OCI-LY3 (cell line): ENCODE measurements at regions not wholly inside any gene's neighbourhood (a gene's known extent, or its start where the extent isn't known, plus 50 kb on each side); places are given as distances from the start of the nearest gene placed in this dataset.

Source experiments
- H2AFZ ChIP-seq: fragments of 200-600, 300-600 bp; shearing (Covaris generic); 2 replicates; pipeline ENCODE4 v1.6.0; 2014; ENCODE audit warnings: antibody characterized with exemption, low read depth, low read length
- H3K27ac ChIP-seq: fragments of 200-600, 300-600 bp; sonication (generic); 2 replicates; pipeline ENCODE4 v1.5.1; 2014; ENCODE audit warnings: mild to moderate bottlenecking, low read length, moderate library complexity, mixed read lengths
- H3K27me3 ChIP-seq: fragments of 200-600, 300-600 bp; sonication (generic); 2 replicates; pipeline ENCODE4 v1.6.1; 2014; ENCODE audit warnings: low read depth, low read length, mixed read lengths
- H3K36me3 ChIP-seq: fragments of 200-600, 300-600 bp; sonication (generic); replicated peaks from 2 replicates; pipeline ENCODE3; 2014; ENCODE audit warnings: low read depth, low read length, mixed read lengths
- H3K4me1 ChIP-seq: fragments of 300-600, 200-600 bp; sonication (generic); 2 replicates; pipeline ENCODE4 v1.6.1; 2014; ENCODE audit warnings: low read length, mixed read lengths
- H3K4me2 ChIP-seq: fragments of 200-600, 300-600 bp; sonication (generic); 2 replicates; pipeline ENCODE4 v1.6.1; 2014; ENCODE audit warnings: low read length, mixed read lengths
- H3K4me3 ChIP-seq: fragments of 300-600, 200-600 bp; sonication (generic); 2 replicates; pipeline ENCODE4 v1.5.1; 2014; ENCODE audit warnings: antibody characterized with exemption, mild to moderate bottlenecking, low read length, moderate library complexity
- H3K79me2 ChIP-seq: fragments of 300-600, 200-600 bp; shearing (Covaris generic); 2 replicates; pipeline ENCODE4 v1.6.1; 2014; ENCODE audit warnings: mild to moderate bottlenecking, low read length, mixed read lengths
- H3K9ac ChIP-seq: fragments of 300-600, 200-600 bp; shearing (Covaris generic); 2 replicates; pipeline ENCODE4 v1.6.0; 2014; ENCODE audit warnings: mild to moderate bottlenecking, low read length, moderate library complexity
- H3K9me3 ChIP-seq: fragments of 200-600, 300-600 bp; shearing (Covaris generic); 2 replicates; pipeline ENCODE4 v1.6.1; 2014; ENCODE audit warnings: low read length, mixed read lengths; ENCODE audit not compliant: insufficient read depth
- H4K20me1 ChIP-seq: fragments of 200-600, 300-600 bp; sonication (generic); 2 replicates; pipeline ENCODE4 v1.6.1; 2016; ENCODE audit warnings: low read length, mixed read lengths; ENCODE audit not compliant: insufficient read depth
- CTCF ChIP-seq: fragments of 200-600, 300-600 bp; sonication (generic); IDR thresholded peaks from 2 replicates; pipeline ENCODE4 v1.5.1; 2014; ENCODE audit warnings: antibody characterized with exemption, low read length, low read depth
- EZH2phosphoT487 ChIP-seq: fragments of 200-600 bp; shearing (Covaris generic); IDR thresholded peaks from 2 replicates; pipeline ENCODE4 v1.6.1; 2018; ENCODE audit warnings: antibody characterized with exemption, mixed run types, low read depth

- Histone ChIP-seq H3K4me2 (no peak overlapping the region), H3K27ac (no peak overlapping the region), H3K27me3 (peaks cover 6% of the 10 kb centered on the region; the same call in 1 of the 2 replicates), H3K36me3 (no peaks in the 10 kb centered on the region), H3K4me3 (no peak overlapping the region), H4K20me1 (no peaks in the 10 kb centered on the region), H3K4me1 (no peaks in the 10 kb centered on the region), H3K9ac (no peak overlapping the region), H3K79me2 (no peaks in the 10 kb centered on the region), H3K9me3 (no peaks in the 10 kb centered on the region), H2AFZ (no peak overlapping the region)
- TF ChIP-seq CTCF (no peak), EZH2phosphoT487 (no peak)
Measured at GRCh38 chr11:70844387-70844786, 408.0 kb downstream of the SHANK2 start.

- Histone ChIP-seq H3K27ac (no peak overlapping the region), H2AFZ (no peak overlapping the region), H3K36me3 (no peaks in the 10 kb centered on the region), H3K4me2 (no peak overlapping the region), H3K27me3 (peaks cover 9% of the 10 kb centered on the region), H3K9me3 (no peaks in the 10 kb centered on the region), H3K4me1 (no peaks in the 10 kb centered on the region), H3K79me2 (no peaks in the 10 kb centered on the region), H4K20me1 (no peaks in the 10 kb centered on the region), H3K4me3 (no peak overlapping the region), H3K9ac (no peak overlapping the region)
- TF ChIP-seq EZH2phosphoT487: no peak
- TF ChIP-seq CTCF: no peak
Measured at GRCh38 chr11:70845591-70846041, 406.8 kb downstream of the SHANK2 start.

GRCh38 chr11:70846781-70847655, 405.4 kb downstream of the SHANK2 start:
- H3K27me3 ChIP-seq: peaks cover 16% of the 10 kb centered on the region

More at GRCh38 chr11:70846781-70847655, 405.4 kb downstream of the SHANK2 start:
- TF ChIP-seq CTCF (no peak), EZH2phosphoT487 (no peak)
- Histone ChIP-seq H3K36me3 (no peaks in the 10 kb centered on the region), H3K4me1 (no peaks in the 10 kb centered on the region), H3K9me3 (no peaks in the 10 kb centered on the region), H3K27ac (no peak overlapping the region), H4K20me1 (no peaks in the 10 kb centered on the region), H3K79me2 (no peaks in the 10 kb centered on the region), H2AFZ (no peak overlapping the region), H3K4me3 (no peak overlapping the region), H3K9ac (no peak overlapping the region), H3K4me2 (no peak overlapping the region)
